GM21576 (cell line): ENCODE measurements at regions not wholly inside any gene's neighbourhood (a gene's known extent, or its start where the extent isn't known, plus 50 kb on each side); places are given as distances from the start of the nearest gene placed in this dataset.
"Not testable (repeated sequence)": the region's sequence is repeated elsewhere in the genome, so short reads cannot be mapped to it uniquely, and the experiment has no call there.

Experiments used
- ATAC-seq: cut with Tn5 transposase; IDR thresholded peaks from one replicate; pipeline ENCODE4 v1.9.1; 2021; ENCODE audit warnings: mild to moderate bottlenecking, moderate library complexity; ENCODE audit not compliant: unreplicated experiment

- not testable (repeated sequence) for ATAC-seq
Measured at GRCh38 chr20:30386099-30386498, 871.4 kb upstream of the DEFB115 start.

DNA sequence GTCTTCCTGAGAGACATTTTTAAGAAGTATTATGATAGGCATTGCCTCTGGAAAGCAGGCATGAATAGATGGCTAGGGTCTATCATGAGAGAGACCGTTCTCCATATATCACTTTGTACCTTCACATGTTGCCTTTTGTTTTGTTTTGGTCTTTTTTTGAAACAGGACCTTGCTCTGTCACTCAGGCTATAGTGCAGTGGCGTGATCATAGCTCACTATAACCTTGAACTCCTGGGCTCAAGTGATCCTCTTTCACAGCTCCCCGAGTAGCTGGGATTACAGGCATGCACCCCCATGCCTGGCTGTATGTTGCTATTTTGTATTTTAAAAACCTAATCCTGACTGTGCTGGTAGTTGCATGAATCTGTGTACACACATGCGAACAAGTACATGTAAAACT lies 869.6 kb upstream of the DEFB115 start:
- not testable (repeated sequence) for ATAC-seq

DNA sequence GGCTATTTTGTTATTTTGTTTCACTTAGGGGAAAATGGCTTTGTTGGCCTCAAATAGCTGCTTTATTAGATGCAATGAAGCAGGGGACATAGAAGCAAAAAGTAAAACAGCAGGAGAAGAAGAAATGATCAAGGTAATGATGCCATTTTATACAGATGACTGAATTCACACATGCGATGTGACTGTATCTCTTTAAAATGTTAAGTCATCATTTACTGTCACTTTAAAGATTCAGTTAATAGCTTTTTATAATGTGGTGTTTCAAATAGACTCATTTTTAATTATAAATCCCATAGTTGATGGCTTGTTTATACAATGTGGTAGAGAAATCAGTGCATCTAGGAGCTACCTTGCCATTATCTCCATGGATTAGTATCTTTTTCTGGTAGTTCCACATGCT lies 863.9 kb upstream of the DEFB115 start:
- not testable (repeated sequence) for ATAC-seq

GRCh38 chr20:30397111-30397510 lies 860.4 kb upstream of the DEFB115 start:
- not testable (repeated sequence) for ATAC-seq

DNA sequence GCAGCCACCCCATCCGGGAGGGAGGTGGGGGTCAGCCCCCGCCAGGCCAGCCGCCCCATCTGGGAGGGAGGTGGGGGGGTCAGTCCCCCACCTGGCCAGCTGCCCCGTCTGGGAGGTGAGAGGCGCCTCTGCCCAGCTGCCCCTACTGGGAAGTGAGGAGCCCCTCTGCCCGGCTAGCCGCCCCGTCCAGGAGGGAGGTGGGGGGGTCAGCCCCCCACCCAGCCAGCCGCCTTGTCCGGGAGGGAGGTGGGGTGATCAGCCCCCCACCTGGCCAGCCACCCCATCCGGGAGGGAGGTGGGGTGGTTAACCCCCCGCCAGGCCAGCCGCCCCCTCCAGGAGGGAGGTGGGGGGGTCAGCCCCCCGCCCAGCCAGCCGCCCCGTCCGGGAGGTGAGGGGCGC lies 852.4 kb upstream of the DEFB115 start:
- ATAC-seq, result not testable (repeated sequence)

DNA sequence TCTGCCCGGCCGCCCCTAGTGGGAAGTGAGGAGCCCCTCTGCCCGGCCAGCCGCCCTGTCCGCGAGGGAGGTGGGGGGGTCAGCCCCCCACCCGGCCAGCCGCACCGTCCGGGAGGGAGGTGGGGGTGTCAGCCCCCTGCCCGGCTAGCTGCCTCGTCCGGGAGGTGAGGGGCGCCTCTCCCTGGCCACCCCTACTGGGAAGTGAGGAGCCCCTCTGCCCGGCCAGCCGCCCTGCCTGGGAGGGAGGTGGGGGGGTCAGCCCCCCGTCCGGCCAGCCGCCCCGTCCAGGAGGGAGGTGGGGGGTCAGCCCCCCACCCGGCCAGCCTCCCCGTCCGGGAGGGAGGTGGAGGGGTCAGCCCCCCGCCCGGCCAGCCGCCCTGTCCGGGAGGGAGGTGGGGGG lies 851.9 kb upstream of the DEFB115 start:
- ATAC-seq, result not testable (repeated sequence)

DNA sequence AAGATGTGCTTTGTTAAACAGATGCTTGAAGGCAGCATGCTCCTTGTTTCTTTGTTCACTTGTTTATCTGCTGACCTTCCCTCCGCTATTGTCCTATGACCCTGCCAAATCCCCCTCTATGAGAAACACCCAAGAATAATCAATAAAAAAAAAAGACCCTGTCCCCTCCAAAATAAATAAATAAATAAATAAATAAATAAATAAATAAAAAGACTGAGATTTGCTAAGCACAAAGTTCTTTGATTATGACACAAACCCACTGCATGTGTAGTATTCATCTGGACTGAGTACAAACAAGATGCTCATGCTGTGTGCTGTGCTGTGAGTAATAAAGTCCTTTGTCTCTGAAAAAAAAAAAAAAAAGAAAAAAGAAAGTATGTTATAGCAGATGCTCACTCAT lies 851.1 kb upstream of the DEFB115 start:
- ATAC-seq, result not testable (repeated sequence)

DNA sequence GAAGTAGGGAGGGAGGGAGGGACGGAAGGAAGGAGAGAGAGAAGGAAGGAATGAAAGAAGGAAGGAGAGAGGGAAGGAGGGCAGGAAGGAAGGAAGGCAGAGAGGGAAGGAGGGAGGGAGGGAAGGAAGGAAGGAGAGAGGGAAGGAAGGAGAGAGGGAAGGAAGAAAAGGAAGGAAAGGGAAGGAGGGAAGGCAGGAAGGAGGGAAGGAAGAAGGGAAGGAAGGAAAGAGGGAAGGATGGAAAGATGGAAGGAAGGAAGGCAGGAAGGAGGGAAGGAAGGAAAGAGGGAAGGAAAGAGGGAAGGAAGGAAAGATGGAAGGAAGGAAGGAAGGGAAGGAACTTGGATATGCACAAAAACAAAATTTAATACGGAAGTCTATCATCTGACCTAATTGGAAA lies 844.5 kb upstream of the DEFB115 start:
- no peak for ATAC-seq

- ATAC-seq, result not testable (repeated sequence)
Measured at GRCh38 chr20:30417387-30417786, 840.1 kb upstream of the DEFB115 start.

DNA sequence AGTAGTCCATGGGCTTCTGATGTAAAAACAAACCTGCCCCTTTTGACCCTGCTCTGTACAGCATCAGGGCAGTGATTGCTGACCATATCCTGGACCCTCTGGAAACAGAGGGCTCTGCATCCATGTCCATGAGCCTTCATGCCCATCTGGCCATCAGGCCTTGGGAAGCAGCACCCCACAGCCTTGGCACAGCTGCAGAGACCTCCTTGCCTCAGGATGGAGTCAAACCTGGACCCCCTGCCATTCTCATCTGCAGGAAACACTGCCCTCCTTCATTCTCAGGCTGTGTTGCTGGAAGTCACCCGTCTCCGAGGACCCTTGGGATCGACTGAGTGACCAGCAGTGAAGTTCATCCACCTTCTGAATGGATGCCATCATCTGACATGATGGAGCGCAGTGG lies 839.1 kb upstream of the DEFB115 start:
- not testable (repeated sequence) for ATAC-seq

DNA sequence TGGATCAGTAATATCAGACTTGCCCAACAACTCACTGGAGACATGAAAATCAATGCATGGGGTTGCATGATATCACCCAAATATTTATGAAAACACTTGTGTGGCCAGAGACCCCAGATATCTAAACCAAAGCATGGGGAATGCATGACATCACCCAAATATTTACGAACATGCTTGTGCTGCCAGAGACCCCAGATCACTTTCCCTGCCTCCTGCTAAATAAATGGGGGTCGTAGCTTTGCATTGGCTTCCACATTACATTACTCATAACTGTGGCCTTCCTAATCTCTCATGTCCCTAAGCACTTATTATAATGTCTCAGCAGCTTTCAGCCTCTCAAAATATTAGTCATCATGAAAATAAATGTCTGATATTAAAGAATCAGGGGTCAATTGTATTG lies 838.0 kb upstream of the DEFB115 start:
- ATAC-seq, result no peak

DNA sequence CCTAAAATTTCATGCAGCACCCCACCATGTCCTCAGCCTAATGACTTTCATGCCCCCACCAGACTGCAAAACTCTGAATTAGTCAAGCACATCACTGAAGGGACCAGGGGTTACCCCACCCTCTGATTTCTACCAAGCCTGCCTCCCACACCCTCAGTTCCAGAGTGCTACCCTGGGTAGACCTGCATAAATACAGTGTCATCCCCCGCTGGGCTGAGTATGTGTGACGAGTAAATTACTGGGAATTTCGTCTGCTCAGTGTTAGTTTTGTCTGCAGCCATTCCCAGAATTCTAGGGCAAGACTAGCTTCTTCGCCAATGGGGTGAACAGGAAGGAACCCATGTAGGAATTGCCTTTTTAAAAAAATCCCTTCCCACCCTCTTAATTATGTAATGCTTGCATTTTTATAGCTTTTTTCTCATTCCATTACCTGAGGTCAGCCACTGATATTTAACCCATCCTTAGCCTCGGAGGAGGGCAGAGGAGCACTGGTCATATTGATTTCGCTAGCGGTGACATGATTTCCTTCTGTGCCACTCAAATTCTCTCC lies 837.5 kb upstream of the DEFB115 start:
- not testable (repeated sequence) for ATAC-seq
